ENCODE measurements at regions not wholly inside any gene's neighbourhood (a gene's known extent, or its start where the extent isn't known, plus 50 kb on each side); places are given as distances from the start of the nearest gene placed in this dataset.

- TF ChIP-seq CTCF (IDR thresholded peaks at IDR 0.05), result no peak
- no peak for TF ChIP-seq POLR2AphosphoS5 (IDR thresholded peaks at IDR 0.05)
Observed at GRCh38 chr3:103403191-103403590, 968.4 kb downstream of the ZPLD1 start.

Data from sigmoid colon (tissue), 4 donors.